HepG2 (cell line): ENCODE measurements at regions not wholly inside any gene's neighbourhood (a gene's known extent, or its start where the extent isn't known, plus 50 kb on each side); places are given as distances from the start of the nearest gene placed in this dataset.

Experiments used
- ATF2 ChIP-seq: sonication (generic); formaldehyde crosslinking; IDR thresholded peaks from 2 replicates; pipeline ENCODE4 v1.4.0; 2020; ENCODE audit warnings: missing genetic modification reagents
- ETV5 ChIP-seq: IDR thresholded peaks from 2 replicates; pipeline ENCODE4 v1.6.1; 2018; ENCODE audit warnings: missing biosample characterization, missing genetic modification reagents, inconsistent platforms, borderline replicate concordance
- MAFG ChIP-seq: sonication (generic); formaldehyde crosslinking; IDR thresholded peaks from 2 replicates; pipeline ENCODE4 v1.5.1; 2020; ENCODE audit warnings: mild to moderate bottlenecking, missing genetic modification reagents
- NFIB ChIP-seq: sonication (generic); formaldehyde crosslinking; IDR thresholded peaks from 2 replicates; pipeline ENCODE4 v1.9.0; 2021; ENCODE audit warnings: missing genetic modification reagents, mild to moderate bottlenecking, borderline replicate concordance
- POLR2A ChIP-seq, 2 experiments: IDR thresholded peaks; 2 replicates each; pipeline ENCODE4 v1.6.1; 2011; ENCODE audit warnings: low read depth in 2 of 2, low read length in 2 of 2, mild to moderate bottlenecking in 1 of 2, moderate library complexity in 1 of 2; ENCODE audit not compliant: insufficient read depth in 1 of 2
- TCF12 ChIP-seq, 2 experiments: fragments of 450-650 bp in 1 of 2; sonication (generic) in 1 of 2; formaldehyde crosslinking in 1 of 2; IDR thresholded peaks; 2 replicates each; pipeline versions ENCODE4 v1.6.1 to v1.8.0; 2017 to 2022; ENCODE audit warnings: antibody characterized with exemption in 1 of 2, mild to moderate bottlenecking in 1 of 2, missing genetic modification reagents in 1 of 2, moderate library complexity in 1 of 2
- TFE3 ChIP-seq: IDR thresholded peaks from 2 replicates; pipeline ENCODE4 v1.6.1; 2016
- TP53 ChIP-seq: sonication (generic); formaldehyde crosslinking; conservative IDR thresholded peaks from 2 replicates; pipeline ENCODE4 v1.4.0; 2020; ENCODE audit warnings: missing genetic modification reagents
- ZNF780A ChIP-seq: sonication (generic); formaldehyde crosslinking; IDR thresholded peaks from 2 replicates; pipeline ENCODE4 v1.8.0; 2022; ENCODE audit warnings: mild to moderate bottlenecking, missing genetic modification reagents, moderate library complexity
- TF ChIP-seq, protein P1 (sequence below): sonication (generic); formaldehyde crosslinking; IDR thresholded peaks from 2 replicates; pipeline ENCODE4 v1.4.0; 2020; ENCODE audit warnings: missing genetic modification reagents, mild to moderate bottlenecking, borderline replicate concordance

DNA sequence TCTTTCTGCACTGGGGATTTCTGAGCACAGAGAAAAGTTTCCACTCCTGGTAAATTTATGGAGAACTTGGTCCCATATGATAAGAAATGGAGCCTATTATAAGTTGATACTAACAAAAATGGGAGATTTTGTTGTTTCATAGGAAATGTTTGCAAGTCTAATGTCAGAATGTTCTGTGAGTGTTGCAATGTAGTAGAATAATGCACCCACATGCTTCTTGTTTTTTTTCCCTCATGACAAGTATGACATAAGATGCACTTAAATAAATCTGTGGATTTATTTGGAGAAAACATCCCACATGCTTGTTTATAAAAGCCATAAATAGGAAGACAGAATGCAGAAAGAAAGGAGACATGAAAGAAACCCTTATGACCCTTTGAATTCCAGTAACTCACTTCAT lies 50.8 kb upstream of the KCNJ6 start:
- no peak for TF ChIP-seq ZNF780A (CRISPR knock-in tag)
- TF ChIP-seq, protein P1, sequence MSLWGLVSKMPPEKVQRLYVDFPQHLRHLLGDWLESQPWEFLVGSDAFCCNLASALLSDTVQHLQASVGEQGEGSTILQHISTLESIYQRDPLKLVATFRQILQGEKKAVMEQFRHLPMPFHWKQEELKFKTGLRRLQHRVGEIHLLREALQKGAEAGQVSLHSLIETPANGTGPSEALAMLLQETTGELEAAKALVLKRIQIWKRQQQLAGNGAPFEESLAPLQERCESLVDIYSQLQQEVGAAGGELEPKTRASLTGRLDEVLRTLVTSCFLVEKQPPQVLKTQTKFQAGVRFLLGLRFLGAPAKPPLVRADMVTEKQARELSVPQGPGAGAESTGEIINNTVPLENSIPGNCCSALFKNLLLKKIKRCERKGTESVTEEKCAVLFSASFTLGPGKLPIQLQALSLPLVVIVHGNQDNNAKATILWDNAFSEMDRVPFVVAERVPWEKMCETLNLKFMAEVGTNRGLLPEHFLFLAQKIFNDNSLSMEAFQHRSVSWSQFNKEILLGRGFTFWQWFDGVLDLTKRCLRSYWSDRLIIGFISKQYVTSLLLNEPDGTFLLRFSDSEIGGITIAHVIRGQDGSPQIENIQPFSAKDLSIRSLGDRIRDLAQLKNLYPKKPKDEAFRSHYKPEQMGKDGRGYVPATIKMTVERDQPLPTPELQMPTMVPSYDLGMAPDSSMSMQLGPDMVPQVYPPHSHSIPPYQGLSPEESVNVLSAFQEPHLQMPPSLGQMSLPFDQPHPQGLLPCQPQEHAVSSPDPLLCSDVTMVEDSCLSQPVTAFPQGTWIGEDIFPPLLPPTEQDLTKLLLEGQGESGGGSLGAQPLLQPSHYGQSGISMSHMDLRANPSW (CRISPR knock-in tag) = no peak
- TF ChIP-seq TFE3 (CRISPR knock-in tag) = no peak
- TF ChIP-seq TP53 (CRISPR knock-in tag) = no peak
- TF ChIP-seq TCF12 (IDR thresholded peaks at IDR 0.05) = no peak
- no peak for TF ChIP-seq TCF12 (CRISPR knock-in tag; IDR thresholded peaks at IDR 0.05)
- no peak for TF ChIP-seq NFIB
- no peak for TF ChIP-seq ETV5 (CRISPR knock-in tag)
- TF ChIP-seq ATF2 = no peak
- TF ChIP-seq MAFG (CRISPR knock-in tag) = no peak
- TF ChIP-seq POLR2A (IDR thresholded peaks at IDR 0.05; ENCODE audit: insufficient read depth in 1 of 2, low read depth in 2 of 2, low read length in 2 of 2) = no peak
